GM10266 (cell line): ENCODE measurements at regions not wholly inside any gene's neighbourhood (a gene's known extent, or its start where the extent isn't known, plus 50 kb on each side); places are given as distances from the start of the nearest gene placed in this dataset.

Experiments used
- DNase-seq: peaks from one replicate; pipeline ENCODE4 v3.0.0; 2012; ENCODE audit errors: extremely low spot score
- TF ChIP-seq, protein P1 (sequence below): IDR thresholded peaks from 2 replicates; pipeline ENCODE4 v1.5.1; 2012; ENCODE audit warnings: mild to moderate bottlenecking, low read depth; ENCODE audit not compliant: control insufficient read depth, insufficient read depth; ENCODE audit errors: missing control alignments

DNA sequence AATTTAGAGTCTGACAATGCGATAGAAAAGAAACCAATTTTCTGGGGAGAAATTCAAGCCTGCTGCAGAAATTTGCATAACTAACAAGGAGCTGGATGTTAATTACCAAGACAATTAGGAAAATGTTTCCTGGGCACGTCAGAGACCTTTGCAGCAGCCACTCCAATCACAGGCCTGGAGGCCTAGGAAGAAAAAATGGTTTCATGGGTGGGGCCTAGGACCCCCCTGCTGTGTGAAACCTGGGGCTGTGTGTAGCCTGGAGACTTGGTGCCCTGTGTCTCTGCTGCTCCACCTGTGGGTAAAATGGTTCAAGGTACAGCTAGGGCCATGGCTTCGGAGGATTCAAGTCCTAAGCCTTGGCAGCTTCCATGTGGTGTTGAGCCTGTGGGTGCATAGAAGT, 837.9 kb downstream of the OTOL1 start:
- TF ChIP-seq, protein P1, sequence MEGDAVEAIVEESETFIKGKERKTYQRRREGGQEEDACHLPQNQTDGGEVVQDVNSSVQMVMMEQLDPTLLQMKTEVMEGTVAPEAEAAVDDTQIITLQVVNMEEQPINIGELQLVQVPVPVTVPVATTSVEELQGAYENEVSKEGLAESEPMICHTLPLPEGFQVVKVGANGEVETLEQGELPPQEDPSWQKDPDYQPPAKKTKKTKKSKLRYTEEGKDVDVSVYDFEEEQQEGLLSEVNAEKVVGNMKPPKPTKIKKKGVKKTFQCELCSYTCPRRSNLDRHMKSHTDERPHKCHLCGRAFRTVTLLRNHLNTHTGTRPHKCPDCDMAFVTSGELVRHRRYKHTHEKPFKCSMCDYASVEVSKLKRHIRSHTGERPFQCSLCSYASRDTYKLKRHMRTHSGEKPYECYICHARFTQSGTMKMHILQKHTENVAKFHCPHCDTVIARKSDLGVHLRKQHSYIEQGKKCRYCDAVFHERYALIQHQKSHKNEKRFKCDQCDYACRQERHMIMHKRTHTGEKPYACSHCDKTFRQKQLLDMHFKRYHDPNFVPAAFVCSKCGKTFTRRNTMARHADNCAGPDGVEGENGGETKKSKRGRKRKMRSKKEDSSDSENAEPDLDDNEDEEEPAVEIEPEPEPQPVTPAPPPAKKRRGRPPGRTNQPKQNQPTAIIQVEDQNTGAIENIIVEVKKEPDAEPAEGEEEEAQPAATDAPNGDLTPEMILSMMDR, result no peak
- DNase-seq, result no peak

DNA sequence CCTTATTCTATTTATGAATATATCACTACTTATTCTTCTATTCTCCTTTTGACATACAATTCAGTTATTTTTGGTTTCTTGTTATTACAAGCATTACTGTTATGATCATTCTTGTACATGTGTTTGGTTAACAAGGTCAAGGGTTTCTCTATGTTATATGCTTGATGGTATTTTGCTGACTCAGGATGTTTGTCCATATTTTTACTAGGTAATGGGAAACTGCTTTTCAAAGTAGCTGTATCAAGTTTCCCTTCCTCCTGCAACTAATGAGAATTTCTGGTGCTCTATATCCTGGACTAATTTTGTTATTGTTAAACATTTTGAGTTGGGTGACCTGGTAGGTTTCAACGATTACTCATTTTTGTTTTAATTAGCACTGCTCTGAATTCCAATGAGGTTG, 841.0 kb downstream of the OTOL1 start:
- TF ChIP-seq, protein P1, result no peak
- no peak for DNase-seq

DNA sequence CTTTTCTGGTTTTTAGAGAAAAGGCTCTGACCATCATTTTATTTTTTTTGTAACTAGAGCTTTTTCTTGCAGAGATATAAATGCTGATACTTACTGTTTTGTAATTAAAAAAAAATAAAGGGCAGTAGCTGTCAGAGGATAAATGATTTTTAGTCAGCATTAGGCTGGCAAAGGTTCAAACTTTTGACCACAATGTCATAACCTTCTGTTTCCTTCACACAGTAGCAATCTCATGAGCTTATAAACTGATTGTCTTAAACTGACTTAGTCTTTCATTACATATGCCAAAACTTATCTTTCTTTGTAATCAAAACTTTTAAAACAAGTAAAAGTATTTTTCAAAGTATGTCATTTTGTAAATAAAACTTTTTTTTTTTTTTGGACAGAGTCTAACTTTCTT, 841.9 kb downstream of the OTOL1 start:
- DNase-seq, result no peak
- TF ChIP-seq, protein P1, result no peak

DNA sequence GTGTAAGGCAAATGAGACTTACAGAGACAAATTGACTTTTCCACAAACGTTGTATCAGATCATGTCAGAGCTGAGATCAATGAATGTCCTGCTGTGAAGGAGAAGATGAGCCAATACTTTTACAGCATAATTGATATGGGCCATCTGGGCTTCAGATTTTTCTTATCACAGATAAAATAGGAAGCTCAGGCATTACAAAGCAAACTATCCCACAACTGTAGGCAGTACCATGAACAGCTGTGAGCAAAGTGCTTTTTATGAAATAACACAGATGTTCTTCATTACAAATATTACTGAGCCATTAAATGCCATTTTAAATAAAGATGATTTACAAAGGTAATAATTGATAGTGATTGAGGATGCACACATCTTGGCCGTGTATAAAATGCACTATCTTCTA, 852.3 kb downstream of the OTOL1 start:
- DNase-seq, result no peak
- TF ChIP-seq, protein P1, result no peak

DNA sequence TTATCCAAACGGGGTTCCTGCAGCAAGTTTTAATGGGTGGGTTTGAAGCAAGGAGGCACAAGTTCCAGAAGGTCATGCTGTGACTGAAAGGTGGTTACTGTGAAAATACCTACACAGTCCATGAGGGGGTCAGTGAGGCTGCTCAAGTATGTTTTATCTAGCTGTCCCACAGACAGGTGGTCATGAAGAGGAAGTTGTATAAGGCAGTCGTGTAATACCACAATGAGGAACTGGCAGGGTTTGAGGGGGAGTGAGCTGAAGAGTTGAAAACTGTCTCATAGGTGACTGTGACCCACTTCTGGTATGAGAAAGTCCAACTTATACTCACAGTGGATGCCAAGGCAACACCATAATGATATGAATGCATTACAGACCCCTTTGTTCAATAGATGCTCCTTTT, 856.8 kb downstream of the OTOL1 start:
- TF ChIP-seq, protein P1, result no peak
- no peak for DNase-seq

DNA sequence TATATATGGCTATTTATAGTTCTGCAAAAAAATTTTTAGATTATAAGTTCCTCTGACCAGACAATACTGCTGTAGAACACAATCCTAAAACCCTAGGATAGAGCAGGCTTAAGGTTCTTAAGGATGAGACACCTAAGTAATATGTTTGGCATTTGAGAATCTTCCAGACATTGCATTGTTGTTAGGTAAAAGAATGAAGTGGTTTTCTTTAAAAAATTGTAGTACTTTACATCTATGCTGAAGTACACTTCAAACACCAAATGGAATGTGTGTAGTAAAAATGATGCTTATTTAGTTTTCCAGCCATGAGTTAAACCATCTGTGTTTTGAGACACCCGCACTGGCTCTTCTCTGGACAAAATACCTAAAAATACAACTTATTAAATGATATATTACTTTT, 857.7 kb downstream of the OTOL1 start:
- TF ChIP-seq, protein P1, result no peak
- no peak for DNase-seq

DNA sequence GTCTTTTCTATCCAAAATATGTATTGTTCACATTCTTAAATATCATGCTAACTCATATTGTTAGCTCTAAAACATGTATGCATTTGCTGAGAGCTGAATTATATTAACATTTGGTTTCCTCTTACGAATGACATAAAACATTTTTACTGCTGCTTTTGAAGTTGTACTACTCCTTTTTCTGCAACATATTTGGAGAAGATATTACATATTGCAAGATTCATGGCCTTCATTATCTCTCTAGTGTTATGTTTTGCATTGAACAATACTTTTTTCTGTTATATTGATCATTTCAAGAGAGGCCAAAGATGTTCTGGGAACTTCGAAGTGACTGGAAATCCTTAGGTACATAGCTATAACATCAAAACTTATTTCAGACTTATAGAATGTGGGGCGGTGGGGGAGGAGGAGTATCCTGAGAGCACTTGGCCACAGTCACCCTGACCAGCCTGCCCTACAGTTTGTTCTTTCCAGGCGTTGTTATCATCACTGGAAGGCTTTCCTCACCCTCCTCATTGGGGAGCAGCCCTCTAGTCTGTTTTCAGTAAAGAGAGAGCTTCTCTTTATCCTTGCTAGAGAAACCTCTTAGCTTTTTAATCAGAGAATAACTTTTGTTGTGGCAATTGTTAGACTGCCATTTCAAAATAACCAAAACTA, 868.6 kb downstream of the OTOL1 start:
- no peak for DNase-seq
- TF ChIP-seq, protein P1, result no peak
